Gastrocnemius medialis (tissue), 4 donors: ENCODE measurements at regions not wholly inside any gene's neighbourhood (a gene's known extent, or its start where the extent isn't known, plus 50 kb on each side); places are given as distances from the start of the nearest gene placed in this dataset.

Source experiments
- ATAC-seq, 2 donors: fragments of 150-250 bp; one replicate each; pipeline ENCODE4 v1.9.1; 2016
- DNase-seq, 2 donors: peaks; one replicate each; pipeline ENCODE4 v3.0.0-alpha.2; 2019
- H3K27ac ChIP-seq, 4 donors: fragments of 200-600 bp; sonication (generic); 1 replicate in 1 of 4; 2 replicates in 3 of 4; pipeline ENCODE4 v1.5.1; 2016 to 2018; ENCODE audit warnings: mild to moderate bottlenecking in 2 of 4, moderate library complexity in 1 of 4
- H3K27me3 ChIP-seq, 3 donors: fragments of 200-600 bp; sonication (generic) in 2 of 3; 1 replicate in 1 of 3; 2 replicates in 2 of 3; pipeline versions ENCODE4 v1.5.1 to v1.6.0; 2016 to 2019; ENCODE audit warnings: mild to moderate bottlenecking in 1 of 3, moderate library complexity in 1 of 3
- H3K36me3 ChIP-seq, 2 donors: fragments of 200-600 bp; sonication (generic) in 1 of 2; one replicate each; pipeline ENCODE4 v1.5.1; 2017 to 2018
- H3K4me1 ChIP-seq, 2 donors: fragments of 200-600 bp; sonication (generic) in 1 of 2; one replicate each; pipeline ENCODE4 v1.5.1; 2016 to 2017; ENCODE audit warnings: mild to moderate bottlenecking in 2 of 2
- H3K4me3 ChIP-seq, 4 donors: fragments of 200-600 bp; sonication (generic) in 3 of 4; 1 replicate in 1 of 4; 2 replicates in 3 of 4; pipeline ENCODE4 v1.5.1; 2016 to 2019; ENCODE audit warnings: mild to moderate bottlenecking in 2 of 4
- H3K9me3 ChIP-seq, 3 donors: fragments of 200-600 bp; sonication (generic) in 2 of 3; 1 replicate in 1 of 3; 2 replicates in 2 of 3; pipeline ENCODE4 v1.5.1; 2016 to 2019
- POLR2A ChIP-seq, 2 donors: fragments of 450-650 bp; IDR thresholded peaks; one replicate each; pipeline ENCODE4 v1.6.1; 2017; ENCODE audit warnings: antibody characterized with exemption in 2 of 2, mild to moderate bottlenecking in 2 of 2, moderate library complexity in 2 of 2
- in situ Hi-C, 4 donors: fragments of 200-750 bp; cut with MboI; loops; one replicate each; pipeline versions ENCODE4 v1.15.0 to v1.8.0; 2017; ENCODE audit warnings: low sequenced_read_pairs in 4 of 4
- intact Hi-C: fragments of 100-400 bp; cut with DNase I; formaldehyde crosslinking; loops from one replicate; pipeline ENCODE4 v1.15.1; 2023; ENCODE audit warnings: low total_unique reads
- TF ChIP-seq, protein P1 (sequence below), 5 experiments: fragments of 450-650 bp in 3 of 5; fragments of 200-600 bp in 2 of 5; sonication (generic) in 2 of 5; IDR thresholded peaks in 4 of 5; conservative IDR thresholded peaks in 1 of 5; 1 replicate in 4 of 5; 2 replicates in 1 of 5; pipeline ENCODE4 v1.5.1; 2016 to 2019; ENCODE audit warnings: antibody characterized with exemption in 5 of 5, mild to moderate bottlenecking in 3 of 5, moderate library complexity in 3 of 5

DNA sequence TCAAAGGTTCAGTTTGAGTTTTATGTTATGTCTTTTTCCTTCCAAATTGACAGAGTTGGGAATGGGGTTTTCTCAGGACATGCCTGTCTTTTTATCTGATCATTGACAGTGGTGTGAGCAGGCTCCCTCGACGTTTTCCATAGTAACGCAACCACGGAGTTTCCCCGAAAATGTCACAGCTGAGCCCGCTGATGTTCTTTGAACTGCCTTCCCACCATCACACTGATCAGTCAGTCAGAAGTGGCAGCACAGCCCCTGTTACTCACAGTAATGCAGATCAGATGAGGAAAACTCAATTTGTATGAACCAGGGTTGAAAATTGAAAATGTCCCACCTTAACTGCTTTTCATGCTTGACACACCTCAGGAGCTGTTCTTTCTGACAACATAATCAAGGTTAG lies 210.4 kb downstream of the NECTIN3 start:
- Histone ChIP-seq H3K9me3 (no peaks in the 10 kb centered on the region), H3K4me1 (no peaks in the 10 kb centered on the region), H3K27ac (no peak overlapping the region), H3K27me3 (no peaks in the 10 kb centered on the region), H3K4me3 (no peak overlapping the region), H3K36me3 (no peaks in the 10 kb centered on the region)
- in situ Hi-C loops = no loop called here
- DNase-seq = no peak
- no peak for ATAC-seq
- intact Hi-C loops = no loop called here
- TF ChIP-seq, protein P1, sequence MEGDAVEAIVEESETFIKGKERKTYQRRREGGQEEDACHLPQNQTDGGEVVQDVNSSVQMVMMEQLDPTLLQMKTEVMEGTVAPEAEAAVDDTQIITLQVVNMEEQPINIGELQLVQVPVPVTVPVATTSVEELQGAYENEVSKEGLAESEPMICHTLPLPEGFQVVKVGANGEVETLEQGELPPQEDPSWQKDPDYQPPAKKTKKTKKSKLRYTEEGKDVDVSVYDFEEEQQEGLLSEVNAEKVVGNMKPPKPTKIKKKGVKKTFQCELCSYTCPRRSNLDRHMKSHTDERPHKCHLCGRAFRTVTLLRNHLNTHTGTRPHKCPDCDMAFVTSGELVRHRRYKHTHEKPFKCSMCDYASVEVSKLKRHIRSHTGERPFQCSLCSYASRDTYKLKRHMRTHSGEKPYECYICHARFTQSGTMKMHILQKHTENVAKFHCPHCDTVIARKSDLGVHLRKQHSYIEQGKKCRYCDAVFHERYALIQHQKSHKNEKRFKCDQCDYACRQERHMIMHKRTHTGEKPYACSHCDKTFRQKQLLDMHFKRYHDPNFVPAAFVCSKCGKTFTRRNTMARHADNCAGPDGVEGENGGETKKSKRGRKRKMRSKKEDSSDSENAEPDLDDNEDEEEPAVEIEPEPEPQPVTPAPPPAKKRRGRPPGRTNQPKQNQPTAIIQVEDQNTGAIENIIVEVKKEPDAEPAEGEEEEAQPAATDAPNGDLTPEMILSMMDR (IDR thresholded peaks at IDR 0.05 in 4 of 5, conservative IDR thresholded peaks at IDR 0.05 in 1 of 5) = no peak
- TF ChIP-seq POLR2A (IDR thresholded peaks at IDR 0.05) = no peak

DNA sequence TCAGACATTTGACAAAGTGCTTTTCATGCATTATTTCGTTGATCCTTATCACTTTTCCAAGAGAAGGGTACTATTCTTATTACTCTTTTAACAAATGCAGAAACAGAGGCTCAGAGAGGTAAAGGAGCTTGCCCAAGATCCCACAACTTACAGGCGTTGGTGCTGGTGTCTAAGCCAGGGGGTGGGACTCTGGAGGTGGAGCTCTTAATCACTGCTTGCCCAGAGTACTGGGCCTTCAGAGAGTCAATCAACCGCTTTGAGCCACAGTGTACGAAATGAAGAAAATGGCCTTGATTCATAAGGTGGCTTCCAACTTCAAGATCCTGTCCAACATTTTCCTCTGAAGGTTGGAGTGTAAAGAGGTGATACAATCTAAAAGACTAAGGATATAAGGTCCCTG lies 211.5 kb downstream of the NECTIN3 start:
- H3K27ac ChIP-seq = no peak overlapping the region
- H3K4me1 ChIP-seq = no peaks in the 10 kb centered on the region
- DNase-seq (no peak), ATAC-seq (no peak)
- no peak overlapping the region for H3K4me3 ChIP-seq
- no peaks in the 10 kb centered on the region for H3K36me3 ChIP-seq
- intact Hi-C loops (no loop called here), in situ Hi-C loops (no loop called here)
- H3K9me3 ChIP-seq = no peaks in the 10 kb centered on the region
- no peak for TF ChIP-seq POLR2A (IDR thresholded peaks at IDR 0.05)
- TF ChIP-seq, protein P1 (IDR thresholded peaks at IDR 0.05 in 4 of 5, conservative IDR thresholded peaks at IDR 0.05 in 1 of 5) = no peak
- no peaks in the 10 kb centered on the region for H3K27me3 ChIP-seq

- no peak for ATAC-seq
- no peak for TF ChIP-seq POLR2A (IDR thresholded peaks at IDR 0.05)
- TF ChIP-seq, protein P1 (IDR thresholded peaks at IDR 0.05 in 4 of 5, conservative IDR thresholded peaks at IDR 0.05 in 1 of 5) = no peak
- Histone ChIP-seq H3K4me1 (no peaks in the 10 kb centered on the region), H3K9me3 (no peaks in the 10 kb centered on the region), H3K27ac (no peak overlapping the region), H3K27me3 (no peaks in the 10 kb centered on the region), H3K4me3 (no peak overlapping the region), H3K36me3 (no peaks in the 10 kb centered on the region)
- in situ Hi-C loops (no loop called here), intact Hi-C loops (no loop called here)
- no peak for DNase-seq
Measured at GRCh38 chr3:111284503-111285183, 213.0 kb downstream of the NECTIN3 start.

DNA sequence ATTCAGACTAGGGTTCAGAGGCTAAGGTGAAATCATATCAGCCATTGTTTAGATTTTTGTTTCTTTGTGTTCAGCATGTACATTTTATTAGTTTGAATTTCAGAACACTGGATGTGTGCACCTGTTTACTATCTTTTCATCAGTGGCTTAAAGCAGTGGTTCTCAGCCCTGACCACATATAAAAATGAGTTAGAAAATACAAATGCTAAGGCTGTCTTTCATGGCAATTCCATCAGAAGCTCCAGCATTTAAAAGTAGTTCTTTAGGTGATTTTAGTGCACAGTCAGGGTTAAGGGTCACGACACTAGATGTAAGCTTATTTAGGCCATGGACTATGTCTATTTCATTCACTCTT lies 213.5 kb downstream of the NECTIN3 start:
- Histone ChIP-seq H3K4me3 (no peak overlapping the region), H3K27me3 (no peaks in the 10 kb centered on the region), H3K36me3 (no peaks in the 10 kb centered on the region), H3K4me1 (no peaks in the 10 kb centered on the region), H3K27ac (no peak overlapping the region), H3K9me3 (no peaks in the 10 kb centered on the region)
- no peak for TF ChIP-seq POLR2A (IDR thresholded peaks at IDR 0.05)
- TF ChIP-seq, protein P1 (IDR thresholded peaks at IDR 0.05 in 4 of 5, conservative IDR thresholded peaks at IDR 0.05 in 1 of 5) = no peak
- intact Hi-C loops = no loop called here
- DNase-seq (no peak), ATAC-seq (no peak)
- in situ Hi-C loops = no loop called here

GRCh38 chr3:111285694-111286093 lies 214.1 kb downstream of the NECTIN3 start:
- no peak for TF ChIP-seq POLR2A (IDR thresholded peaks at IDR 0.05)
- TF ChIP-seq, protein P1 (IDR thresholded peaks at IDR 0.05 in 4 of 5, conservative IDR thresholded peaks at IDR 0.05 in 1 of 5) = no peak
- in situ Hi-C loops = no loop called here

More at GRCh38 chr3:111285694-111286093, 214.1 kb downstream of the NECTIN3 start:
- no peak for ATAC-seq
- Histone ChIP-seq H3K4me3 (no peak overlapping the region), H3K4me1 (no peaks in the 10 kb centered on the region), H3K27me3 (no peaks in the 10 kb centered on the region), H3K36me3 (no peaks in the 10 kb centered on the region), H3K9me3 (no peaks in the 10 kb centered on the region), H3K27ac (no peak overlapping the region)
- intact Hi-C loops = no loop called here
- no peak for DNase-seq
